Astrocyte of the cerebellum (primary cell): ENCODE measurements at regions not wholly inside any gene's neighbourhood (a gene's known extent, or its start where the extent isn't known, plus 50 kb on each side); places are given as distances from the start of the nearest gene placed in this dataset.
A peak's percentile ranks its signal among the peaks of the same experiment; 100 is the strongest.

Experiments
- DNase-seq: peaks from one replicate; pipeline ENCODE4 v3.0.0-alpha.2; 2011; ENCODE audit warnings: low read depth
- H3K4me3 ChIP-seq: 2 replicates; pipeline ENCODE4 v1.5.1; 2011; ENCODE audit warnings: mild to moderate bottlenecking, low read depth, low read length, moderate library complexity
- CTCF ChIP-seq: IDR thresholded peaks from 2 replicates; pipeline ENCODE4 v1.5.1; 2012; ENCODE audit warnings: low read length, low read depth, moderate library complexity, mild to moderate bottlenecking; ENCODE audit errors: missing control alignments
- in situ Hi-C: cut with HindIII; loops from 2 replicates; pipeline ENCODE4 v1.10.0; 2017; ENCODE audit warnings: low sequenced_read_pairs

- TF ChIP-seq CTCF = no peak
- no peak overlapping the region for H3K4me3 ChIP-seq
- in situ Hi-C loops = no loop called here
- no peak for DNase-seq
Measured at GRCh38 chr18:27414682-27415081, 229.6 kb upstream of the CHST9 start.

GRCh38 chr18:27413495-27414401, 228.6 kb upstream of the CHST9 start:
- H3K4me3 ChIP-seq = no peak overlapping the region
- DNase-seq = peak; percentile 74
- TF ChIP-seq CTCF = no peak
- in situ Hi-C loops = no loop called here

- in situ Hi-C loops = no loop called here
- H3K4me3 ChIP-seq = no peak overlapping the region
- no peak for DNase-seq
- no peak for TF ChIP-seq CTCF
Measured at GRCh38 chr18:27412556-27412955, 227.4 kb upstream of the CHST9 start.

GRCh38 chr18:27411911-27412310, 226.8 kb upstream of the CHST9 start:
- in situ Hi-C loops = no loop called here
- no peak for DNase-seq
- no peak for TF ChIP-seq CTCF
- H3K4me3 ChIP-seq = no peak overlapping the region

- in situ Hi-C loops = no loop called here
- H3K4me3 ChIP-seq = no peak overlapping the region
- TF ChIP-seq CTCF = no peak
- DNase-seq = no peak
Measured at GRCh38 chr18:27411013-27411412, 225.9 kb upstream of the CHST9 start.

- in situ Hi-C loops = no loop called here
- TF ChIP-seq CTCF = no peak
- DNase-seq = no peak
- no peak overlapping the region for H3K4me3 ChIP-seq
Measured at GRCh38 chr18:27404855-27405254, 219.7 kb upstream of the CHST9 start.
